Immature natural killer cell (primary cell): ENCODE measurements at regions not wholly inside any gene's neighbourhood (a gene's known extent, or its start where the extent isn't known, plus 50 kb on each side); places are given as distances from the start of the nearest gene placed in this dataset.
"Not testable (repeated sequence)": the region's sequence is repeated elsewhere in the genome, so short reads cannot be mapped to it uniquely, and the experiment has no call there.

Source experiments
- DNase-seq, 3 donors: peaks; one replicate each; pipeline ENCODE4 v3.0.0; 2022; ENCODE audit warnings: mixed read lengths in 1 of 3
- H3K27ac Mint-ChIP-seq, 6 donors: one replicate each; pipeline ENCODE4 v1.8.0; 2020; ENCODE audit warnings: mixed read lengths in 6 of 6, mild to moderate bottlenecking in 5 of 6, inconsistent platforms in 4 of 6, moderate library complexity in 3 of 6
- H3K27me3 Mint-ChIP-seq, 3 donors: one replicate each; pipeline ENCODE4 v1.8.0; 2020 to 2021; ENCODE audit warnings: low read depth in 3 of 3, mild to moderate bottlenecking in 3 of 3, mixed read lengths in 3 of 3, moderate library complexity in 3 of 3, inconsistent platforms in 1 of 3
- H3K36me3 Mint-ChIP-seq, 3 donors: one replicate each; pipeline ENCODE4 v1.8.0; 2020; ENCODE audit warnings: mixed read lengths in 3 of 3, inconsistent platforms in 2 of 3, mild to moderate bottlenecking in 2 of 3
- H3K4me1 Mint-ChIP-seq, 2 donors: one replicate each; pipeline ENCODE4 v1.8.0; 2020; ENCODE audit warnings: inconsistent platforms in 2 of 2, mild to moderate bottlenecking in 2 of 2, mixed read lengths in 2 of 2, moderate library complexity in 1 of 2
- H3K4me3 Mint-ChIP-seq, 5 donors: one replicate each; pipeline ENCODE4 v1.8.0; 2020; ENCODE audit warnings: mild to moderate bottlenecking in 5 of 5, mixed read lengths in 5 of 5, inconsistent platforms in 3 of 5, moderate library complexity in 3 of 5
- H3K9me3 Mint-ChIP-seq, 6 donors: one replicate each; pipeline ENCODE4 v1.8.0; 2020; ENCODE audit warnings: mild to moderate bottlenecking in 6 of 6, mixed read lengths in 6 of 6, inconsistent platforms in 4 of 6, moderate library complexity in 3 of 6

DNA sequence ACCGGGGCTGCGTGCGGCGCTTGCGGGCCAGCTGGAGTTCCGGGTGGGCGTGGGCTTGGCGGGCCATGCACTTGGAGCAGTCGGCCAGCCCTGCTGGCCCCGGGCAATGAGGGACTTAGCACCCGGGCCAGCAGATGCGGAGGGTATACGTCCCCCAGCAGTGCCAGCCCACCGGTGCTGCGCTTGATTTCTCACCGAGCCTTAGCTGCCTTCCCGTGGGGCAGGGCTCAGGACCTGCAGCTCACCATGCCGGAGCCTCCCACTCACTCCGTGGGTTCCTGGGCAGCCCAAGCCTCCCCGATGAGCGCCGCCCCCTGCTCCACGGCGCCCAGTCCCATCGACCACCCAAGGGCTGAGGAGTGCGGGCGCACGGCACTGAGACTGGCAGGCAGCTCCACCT is 51.4 kb upstream of the INPP4B start:
- H3K9me3 Mint-ChIP-seq, result peaks cover 10 to 27% (median 19%) of the 10 kb centered on the region in 6 donors
- not testable (repeated sequence) for H3K4me3 Mint-ChIP-seq, H3K27me3 Mint-ChIP-seq, H3K4me1 Mint-ChIP-seq, H3K27ac Mint-ChIP-seq, H3K36me3 Mint-ChIP-seq, DNase-seq

DNA sequence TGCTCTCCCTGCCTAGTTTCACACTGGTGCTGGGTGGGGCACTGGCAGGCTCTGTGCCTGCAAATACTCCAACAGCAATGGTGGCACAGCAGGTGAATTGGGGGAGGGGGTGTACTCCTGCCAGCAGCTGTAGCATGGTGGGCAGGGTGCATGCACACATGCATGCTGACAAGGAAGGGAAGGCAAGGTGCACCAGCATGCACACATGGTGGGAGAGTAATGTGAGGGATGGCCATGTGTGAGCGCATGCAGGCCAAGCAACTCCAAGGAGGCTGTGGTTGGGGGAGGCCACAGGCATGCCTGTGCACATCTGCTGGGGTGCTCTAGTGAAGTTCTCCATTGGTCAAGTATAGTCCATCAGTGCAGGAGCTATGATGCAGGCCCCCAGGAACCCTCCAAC is 54.5 kb upstream of the INPP4B start:
- Mint-ChIP-seq H3K27me3 (no peaks in the 10 kb centered on the region), H3K9me3 (peaks cover 9 to 20% (median 15%) of the 10 kb centered on the region in 6 donors), H3K36me3 (peaks cover 0 to 3% (median 0%) of the 10 kb centered on the region in 3 donors), H3K4me3 (no peak overlapping the region), H3K27ac (no peak overlapping the region), H3K4me1 (no peaks in the 10 kb centered on the region)
- DNase-seq, result no peak

DNA sequence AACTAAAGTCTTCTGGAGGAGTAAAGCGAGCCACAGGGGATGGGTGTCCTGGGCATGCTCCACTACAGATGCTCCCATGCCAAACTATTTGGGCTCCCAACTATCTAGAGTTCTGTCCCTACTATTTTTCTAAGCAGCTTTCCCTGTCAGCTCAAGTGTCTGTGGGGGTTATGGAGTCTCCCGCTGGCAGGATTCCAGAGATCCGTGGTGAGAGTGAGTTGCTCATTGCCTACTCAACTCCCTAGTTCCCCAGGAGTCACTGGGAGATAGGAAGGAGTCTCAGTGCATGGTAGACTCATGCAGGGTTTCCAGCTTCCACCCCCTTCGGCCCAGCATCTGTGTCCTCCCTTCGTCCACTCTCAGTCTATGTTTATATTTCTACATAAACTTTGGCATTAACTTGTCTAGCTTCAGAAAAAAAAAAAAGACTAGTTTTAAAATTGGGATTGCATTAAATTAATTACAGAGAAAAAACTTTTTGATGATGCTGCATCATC is 55.1 kb upstream of the INPP4B start:
- no peaks in the 10 kb centered on the region for H3K4me1 Mint-ChIP-seq
- H3K27me3 Mint-ChIP-seq, result no peaks in the 10 kb centered on the region
- no peak overlapping the region for H3K27ac Mint-ChIP-seq

GRCh38 chr4:142903617-142904016 is 57.5 kb upstream of the INPP4B start:
- not testable (repeated sequence) for H3K27ac Mint-ChIP-seq, H3K4me3 Mint-ChIP-seq, H3K36me3 Mint-ChIP-seq, H3K27me3 Mint-ChIP-seq, H3K4me1 Mint-ChIP-seq, DNase-seq
- peaks cover 9 to 16% (median 12%) of the 10 kb centered on the region in 6 donors for H3K9me3 Mint-ChIP-seq

More for the DNA sequence above, 55.1 kb upstream of the INPP4B start:
- no peak overlapping the region for H3K4me3 Mint-ChIP-seq
- peaks cover 0 to 3% (median 0%) of the 10 kb centered on the region in 3 donors for H3K36me3 Mint-ChIP-seq
- peaks cover 11 to 20% (median 15%) of the 10 kb centered on the region in 6 donors for H3K9me3 Mint-ChIP-seq
- no peak for DNase-seq

DNA sequence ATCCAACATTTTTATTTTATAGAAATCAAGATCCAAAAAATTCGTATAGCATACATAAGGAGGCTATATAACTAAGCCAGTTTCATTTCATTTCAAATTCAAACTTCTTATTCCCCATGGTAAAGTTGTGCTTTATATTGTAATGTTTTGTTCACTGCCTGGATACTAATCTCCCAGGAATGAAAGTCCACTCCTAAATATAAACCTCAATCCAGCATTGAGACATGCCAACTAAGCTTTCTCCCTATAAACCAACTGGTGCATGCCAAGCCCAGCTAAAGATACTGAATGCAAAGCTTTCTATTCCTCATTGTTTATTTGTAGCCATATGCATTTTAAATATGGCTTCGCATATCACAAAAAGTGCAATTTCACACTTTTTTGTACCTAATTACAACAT is 63.8 kb upstream of the INPP4B start:
- Mint-ChIP-seq H3K27me3 (no peaks in the 10 kb centered on the region), H3K36me3 (no peaks in the 10 kb centered on the region), H3K4me3 (no peak overlapping the region), H3K4me1 (no peaks in the 10 kb centered on the region), H3K27ac (no peak overlapping the region), H3K9me3 (peaks cover 3 to 15% (median 9%) of the 10 kb centered on the region in 6 donors)
- DNase-seq, result no peak

- Mint-ChIP-seq H3K27me3 (no peaks in the 10 kb centered on the region), H3K9me3 (peaks cover 0 to 2% (median 0%) of the 10 kb centered on the region in 6 donors), H3K27ac (no peak overlapping the region), H3K4me1 (no peaks in the 10 kb centered on the region), H3K4me3 (no peak overlapping the region), H3K36me3 (no peaks in the 10 kb centered on the region)
- no peak for DNase-seq
Measured at GRCh38 chr4:142913034-142913433, 66.9 kb upstream of the INPP4B start.

DNA sequence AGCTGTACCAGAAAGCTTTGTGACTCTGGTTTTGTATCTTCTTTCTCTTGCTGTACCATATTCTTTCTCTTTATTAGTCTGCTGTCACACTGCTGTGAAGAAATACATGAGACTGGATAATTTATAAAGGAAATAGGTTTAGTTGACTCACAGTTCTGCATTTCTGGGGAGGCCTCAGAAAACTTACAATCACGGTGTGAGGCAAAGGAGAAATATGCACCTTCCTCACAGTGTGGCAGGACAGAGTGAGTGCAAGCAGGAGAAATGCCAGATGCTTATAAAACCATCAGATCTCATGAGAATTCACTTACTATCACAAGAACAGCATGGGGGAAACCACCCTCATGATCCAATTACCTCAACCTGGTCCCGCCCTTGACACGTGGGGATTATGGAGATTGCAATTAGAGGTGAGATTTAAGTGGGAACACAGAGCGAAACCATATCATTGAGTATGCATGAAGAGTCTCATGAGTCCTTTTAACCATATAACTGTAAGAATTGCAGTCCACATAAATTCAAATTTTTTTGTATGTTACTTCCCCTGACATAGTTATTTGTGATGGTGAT is 67.4 kb upstream of the INPP4B start:
- Mint-ChIP-seq H3K27ac (no peak overlapping the region), H3K27me3 (no peaks in the 10 kb centered on the region), H3K4me3 (no peak overlapping the region), H3K36me3 (no peaks in the 10 kb centered on the region), H3K4me1 (no peaks in the 10 kb centered on the region), H3K9me3 (no peaks in the 10 kb centered on the region)
- DNase-seq, result no peak

GRCh38 chr4:142917678-142918077 is 71.6 kb upstream of the INPP4B start:
- Mint-ChIP-seq H3K9me3 (peaks cover 0 to 8% (median under 1%) of the 10 kb centered on the region in 6 donors), H3K4me3 (no peak overlapping the region), H3K27me3 (no peaks in the 10 kb centered on the region), H3K4me1 (no peaks in the 10 kb centered on the region), H3K36me3 (no peaks in the 10 kb centered on the region), H3K27ac (no peak overlapping the region)
- DNase-seq, result no peak

DNA sequence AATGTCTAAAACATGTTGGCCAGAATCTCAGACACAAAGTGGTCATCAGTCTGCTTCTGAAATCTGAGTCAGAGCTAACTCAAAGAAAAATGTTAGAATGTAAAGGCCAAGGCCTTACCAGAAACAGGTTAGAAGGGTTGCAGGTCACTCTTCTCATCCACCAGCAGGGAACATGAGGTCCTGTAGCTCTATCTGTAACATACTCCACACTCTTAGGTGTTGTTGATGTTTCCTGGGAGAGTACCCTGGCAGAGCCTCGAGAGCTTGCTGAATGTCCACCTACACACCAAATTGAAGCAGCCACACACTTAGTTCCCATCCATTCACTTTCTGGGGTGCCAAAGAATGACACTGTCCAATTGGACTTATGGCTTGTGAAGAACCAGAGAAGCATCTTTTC is 76.6 kb upstream of the INPP4B start:
- Mint-ChIP-seq H3K36me3 (no peaks in the 10 kb centered on the region), H3K27ac (no peak overlapping the region), H3K9me3 (peaks cover 0 to 12% (median 4%) of the 10 kb centered on the region in 6 donors), H3K27me3 (no peaks in the 10 kb centered on the region), H3K4me3 (no peak overlapping the region), H3K4me1 (no peaks in the 10 kb centered on the region)
- no peak for DNase-seq

DNA sequence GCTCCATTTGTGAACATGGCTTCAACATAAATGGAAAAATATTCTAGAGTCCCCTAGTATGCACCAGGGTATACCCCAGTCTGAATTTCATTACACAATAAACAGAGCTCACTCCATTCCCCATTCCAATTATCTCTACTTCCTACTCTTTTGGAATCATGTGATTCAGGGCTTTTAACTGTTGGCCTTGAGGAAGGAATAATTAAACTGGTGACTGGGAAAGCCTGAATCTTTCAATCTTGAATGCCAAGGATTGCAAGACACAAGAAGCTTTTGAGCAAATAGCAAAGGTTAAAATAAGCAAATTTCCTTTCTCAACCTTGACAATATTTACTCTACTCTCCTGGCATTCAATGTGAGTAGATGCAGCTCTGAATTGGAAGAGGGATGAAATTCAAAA is 77.5 kb upstream of the INPP4B start:
- Mint-ChIP-seq H3K27ac (no peak overlapping the region), H3K9me3 (peaks cover 0 to 12% (median 4%) of the 10 kb centered on the region in 6 donors), H3K4me3 (no peak overlapping the region), H3K4me1 (no peaks in the 10 kb centered on the region), H3K36me3 (no peaks in the 10 kb centered on the region), H3K27me3 (no peaks in the 10 kb centered on the region)
- DNase-seq, result no peak

DNA sequence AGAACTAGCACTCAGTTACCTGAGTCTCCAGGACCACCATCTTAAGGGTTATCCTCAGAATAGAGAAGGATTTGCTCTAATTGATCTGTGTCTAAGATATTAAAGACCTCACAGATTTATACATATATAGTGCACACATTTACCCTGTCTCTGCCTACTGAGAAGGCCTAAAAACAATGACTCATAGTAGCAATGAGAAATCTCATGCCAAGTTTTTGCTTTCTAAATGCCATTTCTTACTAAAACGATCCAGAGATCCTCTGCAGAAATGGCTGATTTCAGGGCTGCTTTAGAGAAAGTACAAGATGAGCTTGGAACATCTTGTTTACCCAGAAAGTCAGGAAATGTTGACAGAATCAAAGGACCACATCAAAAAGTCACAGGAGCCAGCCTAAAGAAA is 79.1 kb upstream of the INPP4B start:
- H3K4me3 Mint-ChIP-seq, result no peak overlapping the region
- no peaks in the 10 kb centered on the region for H3K36me3 Mint-ChIP-seq
- H3K9me3 Mint-ChIP-seq, result peaks cover 0 to 12% (median 6%) of the 10 kb centered on the region in 6 donors
- DNase-seq, result no peak
- no peaks in the 10 kb centered on the region for H3K27me3 Mint-ChIP-seq
- no peaks in the 10 kb centered on the region for H3K4me1 Mint-ChIP-seq
- H3K27ac Mint-ChIP-seq, result no peak overlapping the region

DNA sequence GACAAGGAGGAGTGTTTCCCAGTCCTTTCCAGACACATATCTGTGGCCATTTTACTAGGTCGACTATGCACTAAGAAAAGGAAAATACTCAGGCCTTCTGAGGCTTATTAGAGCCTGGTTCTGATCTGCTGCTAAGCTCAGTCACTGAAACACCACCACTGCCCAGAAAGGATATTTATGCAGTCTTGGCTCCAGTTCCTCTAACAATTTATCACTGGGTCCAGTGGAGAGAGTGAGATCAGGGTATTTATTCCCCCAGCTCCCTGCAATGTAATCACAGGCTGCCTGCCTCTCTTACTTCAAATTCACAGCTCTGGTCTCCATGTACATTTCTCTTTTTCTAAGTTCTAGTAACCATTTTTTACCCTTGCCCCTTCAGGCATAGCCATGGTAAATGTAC is 81.6 kb upstream of the INPP4B start:
- Mint-ChIP-seq H3K4me1 (no peaks in the 10 kb centered on the region), H3K27me3 (peaks cover 0 to 2% (median 0%) of the 10 kb centered on the region in 3 donors)

GRCh38 chr4:142929526-142929925 is 83.4 kb upstream of the INPP4B start:
- H3K27ac Mint-ChIP-seq, result no peak overlapping the region
- no peaks in the 10 kb centered on the region for H3K4me1 Mint-ChIP-seq
- peaks cover 0 to 2% (median 0%) of the 10 kb centered on the region in 3 donors for H3K27me3 Mint-ChIP-seq
- no peak overlapping the region for H3K4me3 Mint-ChIP-seq
- H3K9me3 Mint-ChIP-seq, result peaks cover 0 to 7% (median 2%) of the 10 kb centered on the region in 6 donors
- H3K36me3 Mint-ChIP-seq, result no peaks in the 10 kb centered on the region
- no peak for DNase-seq

More for the DNA sequence above, 81.6 kb upstream of the INPP4B start:
- Mint-ChIP-seq H3K27ac (no peak overlapping the region), H3K9me3 (peaks cover 0 to 8% (median 3%) of the 10 kb centered on the region in 6 donors), H3K36me3 (no peaks in the 10 kb centered on the region), H3K4me3 (no peak overlapping the region)
- no peak for DNase-seq

- no peak for DNase-seq
- peaks cover 0 to 4% (median 0%) of the 10 kb centered on the region in 6 donors for H3K9me3 Mint-ChIP-seq
- H3K36me3 Mint-ChIP-seq, result no peaks in the 10 kb centered on the region
- H3K4me1 Mint-ChIP-seq, result no peaks in the 10 kb centered on the region
- H3K27me3 Mint-ChIP-seq, result peaks cover 0 to 2% (median 0%) of the 10 kb centered on the region in 3 donors
- no peak overlapping the region for H3K4me3 Mint-ChIP-seq
- no peak overlapping the region for H3K27ac Mint-ChIP-seq
Measured at GRCh38 chr4:142933207-142933606, 87.1 kb upstream of the INPP4B start.
